D721Med (cell line): ENCODE measurements at regions not wholly inside any gene's neighbourhood (a gene's known extent, or its start where the extent isn't known, plus 50 kb on each side); places are given as distances from the start of the nearest gene placed in this dataset.
"Not testable (repeated sequence)": the region's sequence is repeated elsewhere in the genome, so short reads cannot be mapped to it uniquely, and the experiment has no call there.

Experiments
- DNase-seq: peaks from one replicate; pipeline ENCODE4 v3.0.0; 2011; ENCODE audit warnings: low spot score; ENCODE audit not compliant: insufficient read length
- FAIRE-seq: peaks from 2 replicates; lab custom pipeline; 2011; peaks lifted over from hg19 to GRCh38; lab: Jason Lieb, UNC
- TF ChIP-seq, protein P1 (sequence below): IDR thresholded peaks from 2 replicates; pipeline ENCODE4 v1.5.1; 2012; ENCODE audit warnings: mild to moderate bottlenecking, control low read depth; ENCODE audit not compliant: insufficient read depth; ENCODE audit errors: missing control alignments

DNA sequence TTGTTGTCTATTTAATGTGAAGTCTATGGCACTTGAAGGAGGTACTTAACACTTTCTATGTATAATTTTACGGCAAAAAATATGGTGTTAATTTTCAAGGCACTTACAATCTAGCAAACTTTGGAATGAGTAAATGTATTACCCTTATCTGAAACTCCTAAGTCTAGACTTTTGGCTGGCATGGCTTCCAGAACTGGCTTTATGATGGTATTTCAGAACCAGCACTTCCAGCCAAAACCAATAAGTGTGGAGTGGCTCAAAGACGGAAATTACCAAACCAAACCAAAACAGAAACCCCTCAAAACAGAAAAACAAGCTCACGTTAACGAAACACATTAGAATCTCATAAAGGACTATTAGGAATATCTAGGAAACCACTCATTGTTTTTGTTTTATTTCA lies 205.6 kb upstream of the HAND2 start:
- FAIRE-seq: no peak
- DNase-seq: no peak
- TF ChIP-seq, protein P1, sequence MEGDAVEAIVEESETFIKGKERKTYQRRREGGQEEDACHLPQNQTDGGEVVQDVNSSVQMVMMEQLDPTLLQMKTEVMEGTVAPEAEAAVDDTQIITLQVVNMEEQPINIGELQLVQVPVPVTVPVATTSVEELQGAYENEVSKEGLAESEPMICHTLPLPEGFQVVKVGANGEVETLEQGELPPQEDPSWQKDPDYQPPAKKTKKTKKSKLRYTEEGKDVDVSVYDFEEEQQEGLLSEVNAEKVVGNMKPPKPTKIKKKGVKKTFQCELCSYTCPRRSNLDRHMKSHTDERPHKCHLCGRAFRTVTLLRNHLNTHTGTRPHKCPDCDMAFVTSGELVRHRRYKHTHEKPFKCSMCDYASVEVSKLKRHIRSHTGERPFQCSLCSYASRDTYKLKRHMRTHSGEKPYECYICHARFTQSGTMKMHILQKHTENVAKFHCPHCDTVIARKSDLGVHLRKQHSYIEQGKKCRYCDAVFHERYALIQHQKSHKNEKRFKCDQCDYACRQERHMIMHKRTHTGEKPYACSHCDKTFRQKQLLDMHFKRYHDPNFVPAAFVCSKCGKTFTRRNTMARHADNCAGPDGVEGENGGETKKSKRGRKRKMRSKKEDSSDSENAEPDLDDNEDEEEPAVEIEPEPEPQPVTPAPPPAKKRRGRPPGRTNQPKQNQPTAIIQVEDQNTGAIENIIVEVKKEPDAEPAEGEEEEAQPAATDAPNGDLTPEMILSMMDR: no peak

DNA sequence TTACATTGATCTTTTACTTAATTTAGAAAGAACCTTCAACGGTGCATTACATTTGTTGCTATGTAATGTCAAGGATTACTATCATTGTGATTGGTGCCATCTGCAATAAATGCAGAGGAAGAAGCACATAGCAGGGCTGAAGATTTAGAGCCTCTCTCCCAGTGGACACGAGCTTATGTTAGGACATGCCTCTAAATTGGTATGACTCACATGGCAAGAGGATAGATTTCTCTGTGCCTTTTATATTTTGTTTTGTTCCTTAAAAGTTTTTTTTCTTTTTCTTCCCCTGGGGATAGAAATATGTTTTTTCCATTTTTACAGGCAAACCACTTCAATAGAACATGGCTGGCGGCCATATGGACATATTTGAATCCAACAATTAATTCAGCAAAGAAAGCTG lies 205.0 kb upstream of the HAND2 start:
- FAIRE-seq: no peak
- TF ChIP-seq, protein P1: no peak
- no peak for DNase-seq

DNA sequence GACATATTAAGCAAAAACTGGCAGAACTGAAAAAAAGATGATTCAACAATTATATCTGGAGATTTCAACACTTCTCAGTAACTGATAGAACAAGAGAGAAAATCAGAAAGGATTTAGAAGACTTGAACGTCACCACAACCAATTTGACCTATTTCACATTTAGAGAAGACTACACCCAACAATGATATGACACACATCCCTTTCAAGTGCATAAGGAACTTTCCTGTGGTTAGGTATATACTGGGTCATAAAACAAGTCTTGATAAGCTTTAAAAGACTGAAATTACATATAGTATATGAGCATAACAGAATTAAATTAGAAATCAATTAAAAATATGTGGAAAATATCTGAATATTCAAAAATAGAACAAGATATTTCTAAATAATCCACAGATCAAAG lies 201.2 kb upstream of the HAND2 start:
- no peak for FAIRE-seq

DNA sequence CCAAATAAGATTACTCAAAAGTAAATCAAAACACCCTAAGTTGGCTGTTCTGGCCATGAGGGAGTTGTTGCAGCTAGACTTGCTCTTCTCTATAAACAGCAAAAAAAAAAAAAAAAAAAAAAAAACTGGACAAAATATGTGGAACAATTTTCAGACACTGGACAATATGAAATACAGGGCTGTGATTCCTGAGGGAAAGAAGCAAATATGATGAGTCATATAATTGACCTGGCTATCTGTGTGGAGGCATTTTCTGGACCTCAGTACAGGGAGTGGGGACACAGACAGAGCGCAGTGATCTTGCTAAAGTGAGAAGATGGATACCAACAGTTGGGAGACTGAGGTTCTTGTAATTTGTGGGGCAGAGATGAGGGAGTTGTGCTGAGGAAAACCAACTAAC lies 192.0 kb upstream of the HAND2 start:
- DNase-seq (no peak), FAIRE-seq (no peak)
- TF ChIP-seq, protein P1: no peak

More for the DNA sequence above, 201.2 kb upstream of the HAND2 start:
- TF ChIP-seq, protein P1: no peak
- DNase-seq: no peak

DNA sequence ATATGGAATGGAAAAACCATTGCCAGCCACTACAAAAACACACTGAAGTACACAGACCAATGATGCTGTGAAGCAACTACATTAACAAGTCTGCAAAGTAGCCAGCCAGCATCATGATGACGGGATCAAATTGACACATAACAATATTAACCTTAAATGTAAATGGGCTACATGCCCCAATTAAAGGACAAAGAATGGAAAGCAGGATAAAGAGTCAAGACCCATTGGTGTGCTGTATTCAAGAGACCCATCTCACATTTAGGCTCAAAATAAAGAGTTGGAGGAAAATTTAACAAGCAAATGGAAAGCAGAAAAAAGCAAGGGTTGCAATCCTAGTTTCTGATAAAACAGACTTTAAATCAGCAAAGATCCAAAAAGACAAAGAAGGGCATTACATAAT lies 188.5 kb upstream of the HAND2 start:
- DNase-seq, FAIRE-seq: not testable (repeated sequence)

DNA sequence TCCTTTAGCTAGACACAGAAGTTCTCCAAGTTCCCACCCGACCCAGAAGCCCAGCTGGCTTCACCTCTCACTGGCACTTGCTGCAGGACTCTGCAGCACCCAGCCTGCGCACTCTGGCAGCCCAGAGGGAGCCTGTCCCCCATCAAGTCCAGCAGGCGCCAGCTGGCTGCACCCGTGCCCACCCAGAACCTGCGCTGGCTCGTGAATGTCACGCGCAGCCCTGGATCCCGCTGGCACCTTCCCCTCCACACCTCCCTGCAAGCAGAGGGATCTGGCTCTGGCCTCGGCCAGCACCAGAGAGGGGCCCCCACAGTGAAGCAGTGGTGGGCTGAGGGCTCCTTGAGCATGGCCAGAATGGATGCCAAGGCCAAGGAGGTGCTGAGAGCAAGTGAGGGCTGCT lies 187.6 kb upstream of the HAND2 start:
- FAIRE-seq: no peak
- TF ChIP-seq, protein P1: no peak
- no peak for DNase-seq

DNA sequence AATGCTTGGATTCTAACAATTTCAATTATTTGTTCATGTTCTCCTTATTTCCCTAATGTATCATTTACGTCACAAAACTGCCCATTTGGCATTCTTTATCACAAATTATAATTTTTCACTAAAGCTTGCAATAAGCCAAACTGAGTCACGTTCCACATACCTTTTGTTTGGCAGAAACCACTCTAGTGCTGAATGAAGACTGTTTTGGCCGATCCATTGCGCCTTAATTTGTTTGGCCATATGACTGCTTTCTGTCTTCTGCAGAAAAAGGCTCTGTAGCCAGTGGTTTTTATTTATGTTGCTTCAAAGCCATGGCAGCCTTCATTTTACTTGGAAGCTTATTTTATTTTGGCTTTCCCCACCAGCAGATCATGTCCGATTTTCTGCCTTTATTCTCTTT lies 184.4 kb upstream of the HAND2 start:
- FAIRE-seq (no peak), DNase-seq (no peak)
- TF ChIP-seq, protein P1: no peak

DNA sequence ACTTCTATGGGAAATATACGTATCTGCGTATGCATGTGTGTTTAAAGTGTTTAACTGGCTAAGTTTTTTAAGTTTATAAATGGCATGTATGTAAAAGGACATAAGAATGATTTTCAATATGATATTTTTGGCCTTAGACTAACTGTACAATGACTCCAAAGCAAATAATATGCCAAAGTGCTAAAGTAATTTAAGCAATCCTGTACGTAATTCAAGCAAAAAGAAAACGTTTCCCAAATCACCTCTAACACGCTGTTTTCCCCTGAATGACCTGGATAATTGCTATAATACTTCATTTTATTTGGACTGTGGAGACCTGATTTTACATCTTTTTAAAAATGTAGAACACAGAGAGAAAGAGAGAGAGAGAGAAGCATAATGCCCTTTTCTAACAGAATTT lies 183.0 kb upstream of the HAND2 start:
- TF ChIP-seq, protein P1: no peak
- FAIRE-seq: no peak
- DNase-seq: no peak
